ENCODE measurements at regions not wholly inside any gene's neighbourhood (a gene's known extent, or its start where the extent isn't known, plus 50 kb on each side); places are given as distances from the start of the nearest gene placed in this dataset.

GRCh38 chr3:177977381-177978158 is 558.7 kb upstream of the KCNMB2 start:
- Histone ChIP-seq H3K27ac (ENCODE audit: insufficient read depth, low read depth, low read length) (no peak overlapping the region), H3K4me3 (replicated peaks in 1 of 3; ENCODE audit: insufficient read depth in 1 of 3, low read depth in 1 of 3, low read length in 3 of 3) (no peak overlapping the region), H3K9me1 (replicated peaks; ENCODE audit: control insufficient read depth, extremely low read depth, insufficient read depth, low read length) (no peaks in the 10 kb centered on the region), H2AFZ (ENCODE audit: low read depth, low read length) (no peak overlapping the region), H3K4me1 (ENCODE audit: control insufficient read depth, extremely low read depth, insufficient read depth, low read length) (peaks cover 7% of the 10 kb centered on the region), H3K4me2 (ENCODE audit: insufficient read depth, low read length) (no peak overlapping the region), H3K27me3 (ENCODE audit: control insufficient read depth in 2 of 2, insufficient read depth in 2 of 2, low read length in 2 of 2) (no peaks in the 10 kb centered on the region), H3K9ac (replicated peaks; ENCODE audit: extremely low read depth, insufficient read depth, low read length) (no peak overlapping the region), H4K20me1 (replicated peaks; ENCODE audit: control insufficient read depth, extremely low read depth, insufficient read depth, low read length) (no peaks in the 10 kb centered on the region), H3K9me3 (replicated peaks; ENCODE audit: control insufficient read depth, insufficient read depth, low read length) (no peaks in the 10 kb centered on the region), H3K79me2 (ENCODE audit: control insufficient read depth, insufficient read depth, low read length) (no peaks in the 10 kb centered on the region), H3K36me3 (ENCODE audit: control insufficient read depth in 2 of 2, extremely low read depth in 1 of 2, insufficient read depth in 2 of 2, low read length in 2 of 2) (no peaks in the 10 kb centered on the region)
- FAIRE-seq (no peak), DNase-seq (ENCODE audit: low read depth, low spot score) (peak; percentile 52)
- ChIA-PET CTCF (no interaction called here), POLR2A (no interaction called here)
- intact Hi-C loops (cut with micrococcal nuclease), result no loop called here
- no peak for TF ChIP-seq POLR2AphosphoS5 (IDR thresholded peaks at IDR 0.05; ENCODE audit: insufficient read depth, low read depth, low read length)
- TF ChIP-seq CTCF (IDR thresholded peaks at IDR 0.05; ENCODE audit: extremely low read depth in 1 of 2, insufficient read depth in 1 of 2, low read depth in 1 of 2, low read length in 2 of 2), result no peak
- no peak for TF ChIP-seq MYC (IDR thresholded peaks at IDR 0.05; ENCODE audit: low read depth, low read length)
- no peak for TF ChIP-seq EZH2 (IDR thresholded peaks at IDR 0.05; ENCODE audit: borderline replicate concordance, low read depth, low read length, severe bottlenecking)
- TF ChIP-seq FOS (IDR thresholded peaks at IDR 0.05; ENCODE audit: borderline replicate concordance, insufficient read depth, low read length), result peak; percentile 85
- no peak for TF ChIP-seq POLR2A (IDR thresholded peaks at IDR 0.05; ENCODE audit: low read depth, low read length)
- TF ChIP-seq GATA2 (IDR thresholded peaks at IDR 0.05; ENCODE audit: insufficient read depth, insufficient read length, low read depth, low read length), result peak; percentile 76
- no peak for TF ChIP-seq MAX (IDR thresholded peaks at IDR 0.05; ENCODE audit: insufficient read depth, insufficient read length)
- peak; percentile 15 for TF ChIP-seq JUN (IDR thresholded peaks at IDR 0.05; ENCODE audit: borderline replicate concordance, insufficient read depth, insufficient read length, low read depth)
- no TSS peak for BruUV-seq (replicated peaks)
- dilution Hi-C loops (cut with MboI; ENCODE audit: extremely low pct_ligation_motif_present, low sequenced_read_pairs), result no loop called here
